ENCODE measurements at regions not wholly inside any gene's neighbourhood (a gene's known extent, or its start where the extent isn't known, plus 50 kb on each side); places are given as distances from the start of the nearest gene placed in this dataset.
"Not testable (repeated sequence)": the region's sequence is repeated elsewhere in the genome, so short reads cannot be mapped to it uniquely, and the experiment has no call there.

- DNase-seq (ENCODE audit: extremely low read depth in 1 of 11, low read depth in 9 of 11, low spot score in 4 of 11): no peak
Measured at GRCh38 chr2:185337033-185337432, 401.6 kb upstream of the FSIP2 start.

- DNase-seq (ENCODE audit: extremely low read depth in 1 of 11, low read depth in 9 of 11, low spot score in 4 of 11): no peak
Measured at GRCh38 chr2:185338104-185338503, 400.5 kb upstream of the FSIP2 start.

GRCh38 chr2:185347445-185347844 lies 391.2 kb upstream of the FSIP2 start:
- no peak for DNase-seq (ENCODE audit: extremely low read depth in 1 of 11, low read depth in 9 of 11, low spot score in 4 of 11)

- DNase-seq (ENCODE audit: extremely low read depth in 1 of 11, low read depth in 9 of 11, low spot score in 4 of 11): no peak
Measured at GRCh38 chr2:185360776-185361175, 377.8 kb upstream of the FSIP2 start.

GRCh38 chr2:185372188-185372587 lies 366.4 kb upstream of the FSIP2 start:
- no peak for DNase-seq (ENCODE audit: extremely low read depth in 1 of 11, low read depth in 9 of 11, low spot score in 4 of 11)

- no peak for DNase-seq (ENCODE audit: extremely low read depth in 1 of 11, low read depth in 9 of 11, low spot score in 4 of 11)
Measured at GRCh38 chr2:185373229-185373628, 365.4 kb upstream of the FSIP2 start.

GRCh38 chr2:185374878-185375277 lies 363.7 kb upstream of the FSIP2 start:
- no peak for DNase-seq (ENCODE audit: extremely low read depth in 1 of 11, low read depth in 9 of 11, low spot score in 4 of 11)

GRCh38 chr2:185375731-185376130 lies 362.9 kb upstream of the FSIP2 start:
- DNase-seq (ENCODE audit: extremely low read depth in 1 of 11, low read depth in 9 of 11, low spot score in 4 of 11): no peak

GRCh38 chr2:185381631-185382030 lies 357.0 kb upstream of the FSIP2 start:
- DNase-seq (ENCODE audit: extremely low read depth in 1 of 11, low read depth in 9 of 11, low spot score in 4 of 11): no peak

- peak in 4 of 11 donors; percentile 2 to 12 (median 8) for DNase-seq (ENCODE audit: extremely low read depth in 1 of 11, low read depth in 9 of 11, low spot score in 4 of 11)
Measured at GRCh38 chr2:185384822-185385560, 353.6 kb upstream of the FSIP2 start.

- DNase-seq (ENCODE audit: extremely low read depth in 1 of 11, low read depth in 9 of 11, low spot score in 4 of 11): no peak
Measured at GRCh38 chr2:185388226-185388625, 350.4 kb upstream of the FSIP2 start.

GRCh38 chr2:185391543-185391942 lies 347.1 kb upstream of the FSIP2 start:
- DNase-seq (ENCODE audit: extremely low read depth in 1 of 11, low read depth in 9 of 11, low spot score in 4 of 11): no peak

GRCh38 chr2:185393091-185393490 lies 345.5 kb upstream of the FSIP2 start:
- no peak for DNase-seq (ENCODE audit: extremely low read depth in 1 of 11, low read depth in 9 of 11, low spot score in 4 of 11)

- DNase-seq (ENCODE audit: extremely low read depth in 1 of 11, low read depth in 9 of 11, low spot score in 4 of 11): no peak
Measured at GRCh38 chr2:185402474-185402873, 336.1 kb upstream of the FSIP2 start.

GRCh38 chr2:185404578-185404977 lies 334.0 kb upstream of the FSIP2 start:
- DNase-seq (ENCODE audit: extremely low read depth in 1 of 11, low read depth in 9 of 11, low spot score in 4 of 11): no peak

GRCh38 chr2:185417111-185417510 lies 321.5 kb upstream of the FSIP2 start:
- no peak for DNase-seq (ENCODE audit: extremely low read depth in 1 of 11, low read depth in 9 of 11, low spot score in 4 of 11)

- no peak for DNase-seq (ENCODE audit: extremely low read depth in 1 of 11, low read depth in 9 of 11, low spot score in 4 of 11)
Measured at GRCh38 chr2:185417688-185418087, 320.9 kb upstream of the FSIP2 start.

- DNase-seq (ENCODE audit: extremely low read depth in 1 of 11, low read depth in 9 of 11, low spot score in 4 of 11): not testable (repeated sequence)
Measured at GRCh38 chr2:185424958-185425629, 313.5 kb upstream of the FSIP2 start.

GRCh38 chr2:185428000-185428399 lies 310.6 kb upstream of the FSIP2 start:
- DNase-seq (ENCODE audit: extremely low read depth in 1 of 11, low read depth in 9 of 11, low spot score in 4 of 11): no peak

GRCh38 chr2:185433824-185434223 lies 304.8 kb upstream of the FSIP2 start:
- no peak for DNase-seq (ENCODE audit: extremely low read depth in 1 of 11, low read depth in 9 of 11, low spot score in 4 of 11)
